A673 (cell line): ENCODE measurements at regions not wholly inside any gene's neighbourhood (a gene's known extent, or its start where the extent isn't known, plus 50 kb on each side); places are given as distances from the start of the nearest gene placed in this dataset.

Experiments used
- BruUV-seq: library from RNA; stranded (reverse); fragments of 400-500 nt; replicated peaks from 2 replicates; lab custom pipeline; 2021; lab: Mats Ljungman, UMichigan
- CTCF ChIA-PET: fragments of 300-600 bp; sonication (Branson Sonifier 250); formaldehyde crosslinking; loops from one replicate; lab custom pipeline; 2022; ENCODE audit warnings: antibody characterized with exemption; lab: Charles Lee
- POLR2A ChIA-PET: fragments of 300-600 bp; sonication (Branson Sonifier 250); formaldehyde crosslinking; loops from one replicate; lab custom pipeline; 2022; ENCODE audit warnings: antibody characterized with exemption; ENCODE audit not compliant: low non-redundant PET; lab: Charles Lee
- DNase-seq: peaks from one replicate; pipeline ENCODE4 v3.0.0-alpha.2; 2015; ENCODE audit warnings: low spot score
- H3K27ac ChIP-seq: fragments of 200-600 bp; sonication (generic); 2 replicates; pipeline ENCODE4 v1.5.1; 2016; ENCODE audit warnings: mixed run types, low read depth, mild to moderate bottlenecking, mixed read lengths, antibody characterized with exemption, low read length; ENCODE audit not compliant: poor library complexity, severe bottlenecking
- H3K27me3 ChIP-seq: fragments of 200-600 bp; sonication (generic); replicated peaks from 2 replicates; pipeline ENCODE4 v1.6.1; 2017; ENCODE audit warnings: mixed run types, low read depth, mild to moderate bottlenecking, mixed read lengths, antibody characterized with exemption, low read length; ENCODE audit not compliant: insufficient read depth, poor library complexity
- H3K36me3 ChIP-seq: fragments of 200-600 bp; sonication (generic); 2 replicates; pipeline ENCODE4 v1.6.1; 2016; ENCODE audit warnings: mixed run types, mild to moderate bottlenecking, mixed read lengths, antibody characterized with exemption, low read length; ENCODE audit not compliant: insufficient read depth, poor library complexity, severe bottlenecking
- H3K4me1 ChIP-seq: fragments of 200-600 bp; sonication (generic); 2 replicates; pipeline ENCODE4 v1.6.1; 2017; ENCODE audit warnings: mixed run types, mild to moderate bottlenecking, mixed read lengths, antibody characterized with exemption, low read length; ENCODE audit not compliant: insufficient read depth, poor library complexity, severe bottlenecking
- H3K4me3 ChIP-seq: fragments of 200-600 bp; sonication (generic); 2 replicates; pipeline ENCODE4 v1.5.1; 2016; ENCODE audit warnings: low read depth, mixed run types, mild to moderate bottlenecking, mixed read lengths, low read length; ENCODE audit not compliant: poor library complexity, severe bottlenecking
- H3K9me3 ChIP-seq: fragments of 200-600 bp; sonication (generic); 2 replicates; pipeline ENCODE4 v1.6.1; 2016; ENCODE audit warnings: mixed run types, low read depth, mild to moderate bottlenecking, mixed read lengths, antibody characterized with exemption, low read length; ENCODE audit not compliant: poor library complexity, severe bottlenecking
- CTCF ChIP-seq: fragments of 300-800, 200-600 bp; sonication (generic); conservative IDR thresholded peaks from 2 replicates; pipeline ENCODE4 v1.5.1; 2017; ENCODE audit warnings: low read depth, mild to moderate bottlenecking, antibody characterized with exemption, low read length, moderate library complexity, mixed read lengths
- EZH2 ChIP-seq: fragments of 200-600 bp; sonication (generic); IDR thresholded peaks from 2 replicates; pipeline ENCODE4 v1.6.1; 2017; ENCODE audit warnings: borderline replicate concordance, low read depth, mild to moderate bottlenecking, mixed read lengths, antibody characterized with exemption, low read length; ENCODE audit not compliant: poor library complexity, severe bottlenecking
- intact Hi-C: fragments of 100-400 bp; cut with micrococcal nuclease; formaldehyde crosslinking; loops from one replicate; pipeline ENCODE4 v1.10.0; 2022; ENCODE audit not compliant: unreplicated experiment

DNA sequence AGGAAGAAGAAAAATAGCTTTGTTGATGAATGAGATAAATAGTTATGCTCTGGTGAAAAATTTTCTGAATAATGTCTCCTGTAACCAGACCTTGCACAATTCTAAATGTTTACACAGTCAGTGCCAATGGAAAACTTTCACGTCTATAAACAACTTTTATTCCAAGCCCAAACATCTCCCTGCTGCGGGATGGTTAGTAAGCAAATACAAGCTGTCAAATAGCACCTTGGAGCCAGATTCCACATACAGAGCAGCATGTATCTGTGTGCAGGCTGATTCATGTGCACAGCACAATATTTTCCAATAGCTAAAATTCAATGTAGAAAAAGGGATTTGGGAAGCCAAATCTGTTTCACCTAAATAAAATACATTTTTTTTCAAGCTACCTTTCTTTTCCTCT, 813.3 kb downstream of the HACE1 start:
- Histone ChIP-seq H3K27me3 (no peaks in the 10 kb centered on the region), H3K4me1 (peaks cover 13% of the 10 kb centered on the region), H3K4me3 (no peak overlapping the region), H3K36me3 (no peaks in the 10 kb centered on the region), H3K9me3 (no peaks in the 10 kb centered on the region), H3K27ac (no peak overlapping the region)
- ChIA-PET CTCF (no interaction called here), POLR2A (no interaction called here)
- BruUV-seq: no TSS peak
- DNase-seq: no peak
- TF ChIP-seq CTCF: no peak
- intact Hi-C loops: no loop called here

GRCh38 chr6:104031346-104031745, 828.4 kb downstream of the HACE1 start:
- TF ChIP-seq EZH2: no peak
- no peak for TF ChIP-seq CTCF
- H3K36me3 ChIP-seq: no peaks in the 10 kb centered on the region
- POLR2A ChIA-PET: no interaction called here
- no peaks in the 10 kb centered on the region for H3K4me1 ChIP-seq
- peaks cover 6% of the 10 kb centered on the region for H3K9me3 ChIP-seq
- CTCF ChIA-PET: no interaction called here
- intact Hi-C loops: no loop called here
- no peak overlapping the region for H3K4me3 ChIP-seq
- no peak overlapping the region for H3K27ac ChIP-seq
- BruUV-seq: no TSS peak
- no peaks in the 10 kb centered on the region for H3K27me3 ChIP-seq
- DNase-seq: no peak

DNA sequence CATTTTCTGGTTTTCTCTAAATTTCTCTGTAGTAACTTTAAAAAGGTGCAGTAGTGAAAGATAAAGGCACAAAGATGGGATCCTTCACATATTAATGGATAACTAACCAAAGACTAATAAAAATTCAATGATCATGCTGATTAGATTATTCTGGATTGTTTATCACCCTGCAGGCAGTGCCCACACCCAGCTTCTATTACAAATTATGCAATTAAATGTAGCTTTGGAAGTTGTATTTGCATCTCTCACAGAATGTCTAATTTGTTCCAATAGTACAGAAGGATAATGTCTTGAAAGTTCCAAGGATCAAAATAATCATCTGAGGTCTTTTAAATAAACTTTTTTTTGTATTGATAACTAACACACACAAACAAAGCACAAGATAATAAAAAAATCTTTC, 837.6 kb downstream of the HACE1 start:
- no peak overlapping the region for H3K4me3 ChIP-seq
- CTCF ChIA-PET: no interaction called here
- BruUV-seq: no TSS peak
- intact Hi-C loops: no loop called here
- H3K4me1 ChIP-seq: peaks cover 3% of the 10 kb centered on the region
- no peak for DNase-seq
- no peaks in the 10 kb centered on the region for H3K27me3 ChIP-seq
- no peak for TF ChIP-seq EZH2
- TF ChIP-seq CTCF: no peak
- H3K27ac ChIP-seq: no peak overlapping the region
- H3K36me3 ChIP-seq: no peaks in the 10 kb centered on the region
- no peaks in the 10 kb centered on the region for H3K9me3 ChIP-seq
- POLR2A ChIA-PET: no interaction called here
